ENCODE measurements at regions not wholly inside any gene's neighbourhood (a gene's known extent, or its start where the extent isn't known, plus 50 kb on each side); places are given as distances from the start of the nearest gene placed in this dataset.

GRCh38 chr6:132977413-132977812 lies 163.0 kb downstream of the RPS12 start:
- DNase-seq, result no peak

DNA sequence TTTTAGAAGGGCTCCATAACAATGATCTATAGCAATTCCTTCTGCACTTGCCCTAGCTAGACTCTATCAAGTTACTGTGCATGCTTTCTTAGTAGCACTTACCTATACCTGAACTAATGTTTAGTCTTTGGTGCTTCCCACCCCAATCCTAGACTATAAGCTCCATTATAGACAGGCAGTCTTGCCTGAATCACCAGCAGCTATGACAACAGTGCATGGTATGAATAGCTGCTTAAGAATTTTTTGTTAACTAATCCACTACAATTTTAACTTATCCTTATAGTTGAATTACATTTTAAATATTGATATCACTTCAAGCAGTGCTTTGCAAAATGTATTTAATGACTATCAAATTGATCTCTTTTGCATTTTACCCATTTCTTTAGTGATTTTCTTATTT lies 164.3 kb downstream of the RPS12 start:
- DNase-seq, result no peak

DNA sequence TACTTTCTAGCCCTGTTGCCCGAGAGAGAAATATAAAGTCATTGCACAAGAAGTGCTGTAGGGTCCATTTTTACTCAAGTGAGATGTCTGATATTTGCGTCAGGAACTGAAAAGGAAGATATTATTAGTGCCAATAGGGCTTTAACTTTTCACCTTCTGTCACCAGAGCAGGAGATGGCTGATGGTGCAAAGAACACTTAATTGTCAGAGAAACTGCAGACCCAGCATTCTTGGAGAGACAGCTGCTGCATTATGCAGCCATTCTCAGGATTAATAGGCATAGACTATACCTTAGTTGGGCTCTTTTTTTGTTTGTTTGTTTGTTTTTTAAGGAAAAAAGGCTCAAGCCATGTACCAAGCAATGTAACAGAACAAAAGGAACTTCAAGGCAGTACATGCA lies 179.4 kb downstream of the RPS12 start:
- DNase-seq, result no peak

DNA sequence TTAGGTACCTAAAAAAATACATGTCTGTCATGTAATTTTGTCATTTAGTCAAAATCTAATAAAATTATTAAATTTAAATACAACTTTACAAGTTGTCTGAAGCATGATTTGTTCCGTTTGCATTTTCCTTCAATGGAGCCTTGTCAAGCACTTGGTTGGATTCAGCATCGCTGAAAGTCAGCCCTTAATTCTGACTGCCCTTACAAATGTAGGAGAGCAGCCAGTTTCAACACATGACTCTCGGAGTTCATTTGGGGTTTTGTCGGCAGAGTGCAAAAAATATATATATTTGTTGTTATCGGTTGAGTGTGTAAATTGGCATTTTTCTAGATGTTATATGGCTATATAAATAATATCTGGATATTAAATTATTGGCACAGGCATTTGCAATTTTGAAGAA lies 180.6 kb downstream of the RPS12 start:
- DNase-seq, result no peak

DNA sequence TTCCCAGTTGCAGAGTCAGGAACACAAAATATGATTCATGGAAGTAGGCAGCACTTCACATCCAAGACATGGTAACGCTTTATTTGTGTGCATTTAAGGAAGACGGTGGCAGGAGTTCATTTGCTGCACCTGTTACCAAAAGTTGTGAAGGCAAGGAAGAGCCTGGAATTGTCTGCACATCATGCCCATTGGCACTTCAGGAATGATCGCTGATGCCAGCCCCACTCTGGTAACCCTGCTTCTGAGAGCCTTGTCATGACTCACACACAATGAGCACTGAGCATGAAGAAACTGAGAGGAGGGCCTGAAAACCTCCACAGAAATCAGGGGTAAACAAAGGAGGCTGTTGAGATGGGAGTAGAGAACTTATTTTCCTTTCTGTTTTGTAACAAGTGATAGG lies 181.1 kb downstream of the RPS12 start:
- no peak for DNase-seq

DNA sequence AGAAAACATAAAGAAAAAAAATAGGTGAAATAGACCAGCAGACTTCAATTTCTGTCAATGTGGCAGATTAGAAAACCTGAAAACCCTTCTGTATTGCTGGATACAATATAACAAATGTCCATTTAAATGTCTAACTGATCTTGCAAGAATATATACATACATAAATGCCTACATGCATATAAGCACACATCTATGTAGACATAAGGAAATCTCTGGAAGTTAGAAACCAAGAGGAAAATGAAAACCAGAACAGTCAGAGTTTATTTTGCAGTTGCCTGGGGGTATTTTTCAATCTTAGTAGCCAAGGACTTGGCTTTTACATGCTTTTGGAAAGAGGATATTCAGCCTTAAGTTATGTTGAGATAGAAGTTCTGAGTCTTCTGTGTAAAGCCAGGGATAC lies 184.0 kb downstream of the RPS12 start:
- no peak for DNase-seq

DNA sequence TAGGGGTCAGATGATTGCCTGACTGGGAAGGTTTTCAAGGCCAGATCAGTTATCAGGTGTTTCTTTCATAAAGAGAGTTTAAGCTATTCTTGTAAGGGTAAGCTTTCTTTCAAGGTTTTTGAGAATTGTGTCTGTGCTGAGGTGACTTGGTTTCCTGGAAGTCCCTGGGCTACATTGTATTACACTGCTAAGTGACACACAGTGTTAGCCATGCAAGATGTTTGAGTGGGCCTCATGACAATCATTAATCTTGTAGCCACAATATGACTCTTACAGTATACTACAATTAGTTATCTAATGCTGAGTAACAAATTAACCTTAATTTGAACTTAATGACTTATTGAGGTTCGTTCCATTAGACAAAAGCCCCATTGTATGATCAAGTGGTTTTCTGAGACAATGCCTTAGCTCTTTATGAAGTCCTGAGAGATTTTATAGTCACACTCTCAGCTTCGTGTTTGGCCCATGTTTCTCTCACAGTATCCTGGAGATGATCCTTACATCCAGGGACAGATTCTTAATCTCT lies 186.7 kb downstream of the RPS12 start:
- no peak for DNase-seq

GRCh38 chr6:133004304-133004884 lies 190.0 kb downstream of the RPS12 start:
- DNase-seq, result no peak

DNA sequence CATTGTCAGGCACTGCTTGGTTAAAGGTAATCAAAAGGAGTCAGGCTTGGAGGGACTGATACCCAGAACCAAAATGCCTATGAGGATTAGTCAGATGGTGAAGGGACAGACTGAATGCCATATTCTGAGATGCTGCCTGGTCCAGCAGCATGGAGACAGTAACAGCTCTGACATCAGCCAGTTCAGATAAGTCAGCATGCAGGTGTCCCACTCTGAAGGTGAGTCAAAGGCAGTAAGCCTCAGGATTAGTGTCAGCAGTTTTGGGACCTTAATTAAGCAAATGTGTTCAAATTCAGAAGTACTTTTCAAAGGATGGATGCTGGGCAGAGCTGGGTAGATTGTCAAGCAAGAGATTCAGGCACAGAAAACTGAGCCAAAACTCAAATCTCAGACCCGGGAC lies 198.4 kb downstream of the RPS12 start:
- no peak for DNase-seq

DNA sequence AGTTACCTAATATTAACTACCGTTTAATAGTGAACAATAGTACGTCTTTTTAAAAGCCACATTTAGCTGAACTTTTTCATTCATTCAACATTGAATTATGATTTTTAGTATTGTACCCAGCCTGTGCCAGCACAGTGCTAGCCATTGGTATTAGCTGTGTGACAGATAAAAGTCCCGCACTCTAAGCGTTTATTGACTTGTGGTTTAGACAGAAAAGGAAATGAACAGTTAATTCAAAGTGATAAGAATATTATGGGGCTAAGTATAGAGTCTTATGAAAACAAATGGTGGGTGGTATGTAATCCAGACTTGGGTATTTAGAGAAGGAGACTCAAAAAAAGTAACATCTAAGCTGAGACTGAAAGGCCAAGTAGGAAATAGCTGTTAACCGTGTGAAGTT lies 202.3 kb downstream of the RPS12 start:
- DNase-seq, result no peak

DNA sequence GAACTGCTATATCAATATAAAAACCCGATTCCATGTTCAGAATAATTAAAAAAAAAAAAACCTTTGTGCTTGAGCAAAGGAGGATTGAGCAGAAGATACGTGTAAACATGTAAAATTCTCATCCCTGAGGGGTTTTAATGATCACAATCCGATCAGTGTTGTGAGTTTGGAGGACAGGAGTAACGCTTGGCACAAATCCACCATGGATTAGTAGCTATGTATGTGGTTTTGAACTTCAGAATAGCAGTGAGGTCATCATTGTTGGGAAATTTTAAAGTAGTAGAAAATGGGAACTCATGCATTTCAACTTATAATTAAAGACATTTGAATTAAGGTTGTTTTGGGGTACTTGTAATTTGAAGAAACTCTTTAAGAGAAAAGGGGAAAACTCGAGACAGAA lies 203.2 kb downstream of the RPS12 start:
- no peak for DNase-seq

DNA sequence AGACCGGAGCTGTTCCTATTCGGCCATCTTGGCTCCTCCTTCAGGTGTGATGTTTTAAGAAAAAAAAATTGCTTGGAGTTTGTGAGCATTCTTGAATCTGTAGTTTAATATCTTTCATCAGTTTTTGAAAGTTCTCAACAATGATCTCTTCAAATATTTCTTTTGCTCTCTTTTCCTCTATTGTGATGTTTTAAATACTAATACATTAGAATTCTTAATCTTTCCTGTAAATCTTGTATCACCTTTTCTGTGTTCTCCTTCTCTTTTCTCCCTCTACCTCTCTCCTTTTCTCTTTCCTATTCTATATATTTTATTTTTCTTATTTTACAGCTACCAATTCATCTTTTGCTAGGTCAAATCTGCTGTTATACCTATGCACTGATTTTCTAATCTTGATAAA lies 212.3 kb downstream of the RPS12 start:
- DNase-seq, result no peak

DNA sequence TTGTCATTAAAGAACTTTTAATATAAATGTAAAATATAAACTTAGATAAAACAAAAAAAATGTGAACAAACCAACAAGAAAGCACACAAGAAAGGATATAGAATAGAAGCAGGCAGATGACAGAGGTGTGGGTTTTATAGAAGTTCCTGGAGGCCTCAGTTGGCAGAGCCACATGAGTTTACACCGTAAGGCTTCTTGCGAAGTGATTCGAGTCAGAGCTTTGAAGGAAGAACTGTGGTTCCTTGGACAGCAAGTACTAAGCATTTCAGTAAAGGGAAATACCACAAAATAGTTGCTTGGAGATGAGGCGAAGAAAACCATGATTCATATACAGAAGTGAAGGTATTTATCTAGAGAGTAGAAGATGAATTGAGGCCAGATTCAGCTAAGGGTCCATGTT lies 207.9 kb upstream of the EYA4 start:
- no peak for DNase-seq

DNA sequence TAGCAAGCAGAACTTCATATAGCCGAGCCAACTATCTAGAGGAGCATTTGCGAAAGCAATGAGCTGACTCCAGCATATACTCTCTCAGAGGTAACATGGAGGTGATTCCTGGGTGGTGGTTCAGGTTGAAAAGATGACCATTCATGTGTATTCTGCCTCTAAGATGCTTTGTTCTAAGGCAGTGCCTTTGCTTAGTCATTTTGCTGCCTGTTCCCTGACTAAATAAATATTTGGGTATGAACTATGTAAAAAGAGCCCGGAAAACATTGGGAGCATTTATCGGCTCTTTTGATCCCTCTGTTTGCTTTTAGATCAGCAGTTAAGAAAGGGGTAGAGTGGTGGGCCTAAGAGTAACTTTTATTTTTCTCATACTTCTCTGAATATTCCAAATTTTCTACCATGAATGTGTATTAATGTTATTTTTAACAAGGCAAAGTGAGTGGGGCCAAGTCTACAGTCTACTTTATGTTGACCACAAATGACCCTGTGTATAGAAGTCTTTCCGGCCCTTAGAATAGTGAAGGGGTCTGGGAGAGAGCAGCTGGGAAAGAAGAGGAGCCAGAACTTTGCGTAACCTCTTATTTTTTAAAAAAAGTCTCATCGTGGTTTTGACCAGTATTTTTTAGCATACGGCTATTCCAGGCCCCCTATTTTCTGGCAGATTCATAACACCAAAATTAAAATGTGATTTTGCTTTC lies 206.5 kb upstream of the EYA4 start:
- DNase-seq, result no peak

DNA sequence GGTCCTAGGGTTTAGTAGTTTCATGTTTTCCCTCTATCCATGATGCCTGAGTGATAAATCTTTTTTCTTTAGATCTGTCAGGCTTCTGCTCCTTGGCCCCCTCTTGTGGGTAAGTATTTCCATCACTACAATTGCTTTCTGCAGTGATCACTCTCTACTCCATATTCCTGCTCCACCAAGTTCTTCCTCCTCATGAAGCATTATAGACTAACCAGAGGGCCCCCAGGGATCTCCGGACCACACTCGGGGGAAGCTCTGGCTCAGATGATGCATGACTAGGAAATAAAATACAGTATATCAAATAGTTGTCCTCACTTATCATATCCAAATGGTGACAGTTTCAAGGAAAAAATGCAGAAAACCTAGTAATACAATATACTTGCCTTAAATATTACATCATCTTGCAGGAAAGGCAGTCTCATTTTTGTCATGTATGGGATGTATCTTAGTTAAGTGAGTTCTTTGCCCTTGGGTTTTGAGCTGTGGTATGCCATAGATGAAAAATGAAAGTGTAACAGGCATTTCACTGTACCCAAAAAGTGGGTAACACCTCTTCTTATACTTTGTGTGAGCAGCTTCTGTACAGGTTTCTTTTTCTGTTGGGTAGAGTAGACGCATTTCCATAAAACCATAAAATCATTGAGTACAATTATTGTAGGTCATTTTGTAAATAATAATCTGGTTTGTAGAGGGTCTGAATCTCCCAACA lies 200.9 kb upstream of the EYA4 start:
- DNase-seq, result no peak

GRCh38 chr6:133040803-133041419 lies 200.2 kb upstream of the EYA4 start:
- DNase-seq, result no peak

DNA sequence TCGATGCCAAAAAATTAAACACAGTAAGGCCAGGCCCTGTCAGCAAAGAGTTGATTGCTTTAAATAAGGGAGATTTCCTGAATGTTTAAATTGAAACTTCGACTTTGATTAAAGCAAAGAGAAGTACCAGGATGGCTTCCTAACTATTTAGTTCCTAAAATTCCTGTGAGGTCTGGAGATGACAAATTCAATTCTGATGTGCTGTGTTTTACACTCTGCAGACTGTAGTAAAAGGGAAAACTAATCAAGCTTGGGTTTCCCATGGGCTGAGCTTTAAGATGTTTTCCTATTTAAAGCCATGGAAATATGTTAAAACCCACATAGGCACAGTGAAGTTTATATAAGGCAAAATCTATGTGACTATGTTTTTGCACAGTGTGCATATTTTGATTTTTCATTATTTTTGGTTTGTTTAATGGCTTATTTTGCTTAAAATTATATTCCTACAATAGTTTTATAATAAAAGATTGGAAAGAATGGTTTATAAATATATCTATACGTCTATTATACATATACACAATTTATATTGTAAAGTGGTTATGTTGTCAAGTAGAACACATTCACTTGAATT lies 198.5 kb upstream of the EYA4 start:
- DNase-seq, result no peak

DNA sequence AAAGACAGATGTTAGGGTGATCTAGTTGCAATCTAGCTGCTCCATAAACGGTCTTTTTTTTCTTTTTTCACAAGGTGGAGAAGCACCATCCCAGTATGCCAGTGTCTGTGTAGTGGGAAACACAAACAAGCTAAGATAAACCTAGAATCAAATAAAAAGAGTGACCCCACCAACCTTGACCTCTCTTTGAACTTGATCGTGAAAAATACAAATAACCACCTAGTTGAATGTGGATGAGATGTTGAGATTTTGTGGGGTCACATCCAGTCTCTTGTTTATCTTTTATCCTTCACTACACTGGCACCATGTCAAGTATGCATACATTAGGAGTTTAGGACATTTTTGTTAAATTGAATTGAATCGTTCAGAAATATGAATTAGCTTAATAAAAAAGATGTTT lies 194.6 kb upstream of the EYA4 start:
- DNase-seq, result no peak

GRCh38 chr6:133047065-133047665 lies 194.0 kb upstream of the EYA4 start:
- no peak for DNase-seq

DNA sequence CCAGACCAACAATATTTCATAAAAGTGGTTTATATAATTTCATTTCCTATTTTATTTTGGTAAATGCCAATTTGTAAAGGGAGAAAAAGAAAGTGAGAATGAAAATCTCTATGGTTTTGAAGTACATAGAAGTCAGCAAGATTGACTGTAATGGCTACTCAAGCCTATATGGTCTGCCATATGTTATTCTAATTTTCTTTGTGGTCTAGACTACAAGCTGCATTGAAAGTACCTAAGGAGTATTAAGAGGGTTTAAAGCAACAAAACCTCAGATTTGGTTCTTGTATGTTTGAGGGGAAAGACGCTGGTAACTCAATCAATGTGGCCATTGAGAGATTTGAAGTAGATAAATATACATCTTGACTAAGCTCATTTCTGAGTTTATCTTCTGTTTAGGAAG lies 193.5 kb upstream of the EYA4 start:
- no peak for DNase-seq

GRCh38 chr6:133051240-133051639 lies 189.9 kb upstream of the EYA4 start:
- DNase-seq, result no peak

GRCh38 chr6:133052465-133052864 lies 188.7 kb upstream of the EYA4 start:
- no peak for DNase-seq

GRCh38 chr6:133055441-133055966 lies 185.7 kb upstream of the EYA4 start:
- no peak for DNase-seq
